ENCODE measurements at regions not wholly inside any gene's neighbourhood (a gene's known extent, or its start where the extent isn't known, plus 50 kb on each side); places are given as distances from the start of the nearest gene placed in this dataset.

GRCh38 chr22:25477358-25477757 lies 87.1 kb upstream of the GRK3 start:
- TF ChIP-seq EZH2 (IDR thresholded peaks at IDR 0.05; ENCODE audit: low read depth, unreplicated experiment): no peak
- TF ChIP-seq, protein P1, sequence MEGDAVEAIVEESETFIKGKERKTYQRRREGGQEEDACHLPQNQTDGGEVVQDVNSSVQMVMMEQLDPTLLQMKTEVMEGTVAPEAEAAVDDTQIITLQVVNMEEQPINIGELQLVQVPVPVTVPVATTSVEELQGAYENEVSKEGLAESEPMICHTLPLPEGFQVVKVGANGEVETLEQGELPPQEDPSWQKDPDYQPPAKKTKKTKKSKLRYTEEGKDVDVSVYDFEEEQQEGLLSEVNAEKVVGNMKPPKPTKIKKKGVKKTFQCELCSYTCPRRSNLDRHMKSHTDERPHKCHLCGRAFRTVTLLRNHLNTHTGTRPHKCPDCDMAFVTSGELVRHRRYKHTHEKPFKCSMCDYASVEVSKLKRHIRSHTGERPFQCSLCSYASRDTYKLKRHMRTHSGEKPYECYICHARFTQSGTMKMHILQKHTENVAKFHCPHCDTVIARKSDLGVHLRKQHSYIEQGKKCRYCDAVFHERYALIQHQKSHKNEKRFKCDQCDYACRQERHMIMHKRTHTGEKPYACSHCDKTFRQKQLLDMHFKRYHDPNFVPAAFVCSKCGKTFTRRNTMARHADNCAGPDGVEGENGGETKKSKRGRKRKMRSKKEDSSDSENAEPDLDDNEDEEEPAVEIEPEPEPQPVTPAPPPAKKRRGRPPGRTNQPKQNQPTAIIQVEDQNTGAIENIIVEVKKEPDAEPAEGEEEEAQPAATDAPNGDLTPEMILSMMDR (conservative IDR thresholded peaks at IDR 0.05; ENCODE audit: low read depth in 2 of 2): no peak
- TF ChIP-seq POLR2AphosphoS5 (IDR thresholded peaks at IDR 0.05; ENCODE audit: low read depth): no peak
- TF ChIP-seq EZH2phosphoT487 (IDR thresholded peaks at IDR 0.05; ENCODE audit: unreplicated experiment): no peak

All from GM23338 (cell line).